RWPE2 (cell line): ENCODE measurements at regions not wholly inside any gene's neighbourhood (a gene's known extent, or its start where the extent isn't known, plus 50 kb on each side); places are given as distances from the start of the nearest gene placed in this dataset.

Experiments
- ATAC-seq: fragments of 200-7000 bp; cut with Tn5 transposase; 3 replicates; pipeline ENCODE4 v1.9.1; 2021; ENCODE audit warnings: low read depth
- DNase-seq: peaks from one replicate; pipeline ENCODE4 v3.0.0-alpha.2; 2020; ENCODE audit warnings: low spot score
- H3K27ac ChIP-seq: fragments of 450-650 bp; 2 replicates; pipeline ENCODE4 v1.5.1; 2017; ENCODE audit warnings: mild to moderate bottlenecking; ENCODE audit not compliant: poor library complexity, severe bottlenecking
- H3K27me3 ChIP-seq: fragments of 250-450 bp; sonication (Bioruptor Pico); 2 replicates; pipeline ENCODE4 v1.5.1; 2021; ENCODE audit warnings: mild to moderate bottlenecking, moderate library complexity; ENCODE audit not compliant: insufficient read depth, poor library complexity, severe bottlenecking
- H3K36me3 ChIP-seq: fragments of 250-450 bp; sonication (Bioruptor Pico); 2 replicates; pipeline ENCODE4 v1.5.1; 2020; ENCODE audit warnings: low read depth, mild to moderate bottlenecking, moderate library complexity
- H3K4me1 ChIP-seq: fragments of 250-450 bp; sonication (Bioruptor Pico); 2 replicates; pipeline ENCODE4 v1.5.1; 2021; ENCODE audit warnings: mild to moderate bottlenecking, moderate library complexity; ENCODE audit not compliant: insufficient read depth, poor library complexity, severe bottlenecking
- H3K4me3 ChIP-seq: fragments of 250-450 bp; sonication (Bioruptor Pico); 2 replicates; pipeline ENCODE4 v1.5.1; 2021; ENCODE audit warnings: mild to moderate bottlenecking, moderate library complexity; ENCODE audit not compliant: severe bottlenecking
- H3K9me3 ChIP-seq: fragments of 250-450 bp; sonication (Bioruptor Pico); 2 replicates; pipeline ENCODE4 v1.5.1; 2021; ENCODE audit warnings: mild to moderate bottlenecking, moderate library complexity; ENCODE audit not compliant: severe bottlenecking
- TF ChIP-seq, protein P1 (sequence below): fragments of 450-650 bp; IDR thresholded peaks from one replicate; pipeline ENCODE4 v1.5.1; 2017; ENCODE audit warnings: mild to moderate bottlenecking, moderate library complexity; ENCODE audit not compliant: poor library complexity, severe bottlenecking

DNA sequence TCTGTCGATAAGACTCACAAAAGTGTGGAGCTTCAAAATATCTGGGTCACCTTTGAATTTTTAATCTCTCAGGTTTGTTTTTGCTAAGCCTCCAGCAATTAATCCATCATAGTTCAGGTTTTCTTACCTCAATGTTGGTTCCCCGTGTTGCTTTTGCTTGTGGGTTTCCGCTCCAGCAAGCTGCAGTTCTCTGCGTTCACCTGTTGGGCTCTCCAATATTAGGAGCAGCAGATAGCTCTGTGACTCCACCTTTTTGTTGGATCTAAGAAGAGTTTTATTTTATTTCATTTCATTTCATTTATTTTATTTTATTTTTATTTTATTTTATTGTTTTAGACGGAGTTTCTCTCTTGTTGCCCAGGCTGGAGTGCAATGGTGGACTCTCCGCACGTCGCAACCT is 335.5 kb downstream of the COL11A1 start:
- H3K4me1 ChIP-seq, result no peaks in the 10 kb centered on the region
- no peaks in the 10 kb centered on the region for H3K36me3 ChIP-seq
- H3K27me3 ChIP-seq, result no peaks in the 10 kb centered on the region
- ATAC-seq (no peak), DNase-seq (no peak)
- no peaks in the 10 kb centered on the region for H3K9me3 ChIP-seq
- no peak overlapping the region for H3K4me3 ChIP-seq
- TF ChIP-seq, protein P1, sequence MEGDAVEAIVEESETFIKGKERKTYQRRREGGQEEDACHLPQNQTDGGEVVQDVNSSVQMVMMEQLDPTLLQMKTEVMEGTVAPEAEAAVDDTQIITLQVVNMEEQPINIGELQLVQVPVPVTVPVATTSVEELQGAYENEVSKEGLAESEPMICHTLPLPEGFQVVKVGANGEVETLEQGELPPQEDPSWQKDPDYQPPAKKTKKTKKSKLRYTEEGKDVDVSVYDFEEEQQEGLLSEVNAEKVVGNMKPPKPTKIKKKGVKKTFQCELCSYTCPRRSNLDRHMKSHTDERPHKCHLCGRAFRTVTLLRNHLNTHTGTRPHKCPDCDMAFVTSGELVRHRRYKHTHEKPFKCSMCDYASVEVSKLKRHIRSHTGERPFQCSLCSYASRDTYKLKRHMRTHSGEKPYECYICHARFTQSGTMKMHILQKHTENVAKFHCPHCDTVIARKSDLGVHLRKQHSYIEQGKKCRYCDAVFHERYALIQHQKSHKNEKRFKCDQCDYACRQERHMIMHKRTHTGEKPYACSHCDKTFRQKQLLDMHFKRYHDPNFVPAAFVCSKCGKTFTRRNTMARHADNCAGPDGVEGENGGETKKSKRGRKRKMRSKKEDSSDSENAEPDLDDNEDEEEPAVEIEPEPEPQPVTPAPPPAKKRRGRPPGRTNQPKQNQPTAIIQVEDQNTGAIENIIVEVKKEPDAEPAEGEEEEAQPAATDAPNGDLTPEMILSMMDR, result no peak
- H3K27ac ChIP-seq, result no peak overlapping the region

DNA sequence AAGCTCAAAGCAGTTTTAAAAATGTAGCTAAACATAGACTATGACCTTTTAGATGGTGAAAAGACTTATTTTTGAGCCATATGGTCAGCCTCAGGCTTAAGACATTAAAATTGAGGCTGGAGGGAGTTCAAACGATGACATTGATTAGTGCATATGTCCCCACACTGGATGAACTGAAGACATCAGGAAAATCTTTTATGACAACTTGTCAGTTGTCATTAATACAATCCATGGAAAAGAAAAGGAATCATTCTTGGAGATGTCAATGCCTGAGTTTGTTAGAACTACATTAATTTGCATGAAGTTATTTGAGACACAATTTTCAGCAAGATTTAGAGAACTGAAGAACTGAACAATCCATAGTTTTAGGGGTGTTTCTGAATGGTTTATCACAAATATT is 349.9 kb downstream of the COL11A1 start:
- Histone ChIP-seq H3K27ac (no peak overlapping the region), H3K4me1 (no peaks in the 10 kb centered on the region), H3K36me3 (no peaks in the 10 kb centered on the region), H3K9me3 (no peaks in the 10 kb centered on the region), H3K4me3 (no peak overlapping the region), H3K27me3 (no peaks in the 10 kb centered on the region)
- ATAC-seq, result no peak
- no peak for DNase-seq
- TF ChIP-seq, protein P1, result no peak

DNA sequence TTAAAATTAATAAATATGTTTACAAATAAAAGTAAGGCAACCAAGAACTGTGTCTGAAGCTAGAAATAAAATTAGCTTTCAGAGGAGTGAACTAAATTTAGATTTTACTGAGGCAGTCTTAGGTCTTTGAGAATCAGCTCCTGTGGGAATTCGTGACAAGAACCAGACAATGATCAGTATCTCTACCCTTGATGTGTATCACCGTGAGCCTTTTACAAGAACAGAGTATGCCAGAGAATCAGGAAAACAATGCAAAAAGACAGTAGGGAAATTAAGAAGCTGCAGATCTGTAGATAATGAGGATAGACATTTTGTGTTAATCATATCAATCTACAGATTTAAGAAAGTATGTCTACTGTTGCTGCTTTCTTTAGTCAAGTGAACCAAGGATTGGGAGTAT is 351.0 kb downstream of the COL11A1 start:
- Histone ChIP-seq H3K9me3 (no peaks in the 10 kb centered on the region), H3K27me3 (no peaks in the 10 kb centered on the region), H3K36me3 (no peaks in the 10 kb centered on the region), H3K4me1 (no peaks in the 10 kb centered on the region), H3K4me3 (no peak overlapping the region), H3K27ac (no peak overlapping the region)
- TF ChIP-seq, protein P1, result no peak
- DNase-seq (no peak), ATAC-seq (no peak)

DNA sequence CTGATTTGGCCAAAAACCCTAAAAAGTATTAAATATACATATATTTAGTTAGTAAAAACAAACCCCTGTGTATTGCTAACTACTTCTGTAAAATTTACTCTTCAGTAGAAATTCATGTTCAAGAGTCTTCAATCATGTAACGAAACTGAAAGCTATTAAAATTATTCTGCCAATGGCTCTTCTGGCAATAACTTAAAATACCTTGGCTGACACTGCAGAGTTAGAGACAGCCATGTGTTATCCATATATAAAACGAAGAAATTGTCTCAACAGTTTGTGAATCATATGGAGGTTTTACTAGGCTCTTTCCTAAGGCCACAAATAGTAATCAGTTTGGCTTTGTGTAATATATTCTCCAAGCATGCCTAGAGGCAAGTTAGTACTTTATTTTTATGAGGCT is 357.2 kb downstream of the COL11A1 start:
- Histone ChIP-seq H3K4me1 (no peaks in the 10 kb centered on the region), H3K4me3 (no peak overlapping the region), H3K27ac (no peak overlapping the region), H3K36me3 (no peaks in the 10 kb centered on the region), H3K27me3 (peaks cover 4% of the 10 kb centered on the region), H3K9me3 (no peaks in the 10 kb centered on the region)
- ATAC-seq (no peak), DNase-seq (no peak)
- TF ChIP-seq, protein P1, result no peak

DNA sequence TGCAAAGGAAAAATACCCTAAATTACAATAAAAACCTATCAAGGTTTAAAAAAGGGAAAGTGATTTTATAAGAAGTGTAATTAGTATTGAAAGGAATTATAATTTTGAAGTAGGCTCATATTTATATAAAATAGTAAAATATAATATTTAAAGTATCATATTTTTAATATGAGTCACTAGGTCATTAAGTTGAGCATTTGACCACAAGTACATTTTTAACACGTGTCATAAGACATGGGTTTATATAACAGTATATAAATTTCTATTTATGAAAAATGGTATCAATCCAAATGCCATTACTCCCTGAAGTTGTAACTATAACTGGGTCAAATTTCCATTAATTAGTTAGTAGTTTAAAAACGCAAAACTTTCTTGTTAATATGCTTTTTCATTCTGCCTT is 365.9 kb downstream of the COL11A1 start:
- peaks cover 7% of the 10 kb centered on the region for H3K4me1 ChIP-seq
- no peak overlapping the region for H3K4me3 ChIP-seq
- no peaks in the 10 kb centered on the region for H3K9me3 ChIP-seq
- no peak for DNase-seq
- TF ChIP-seq, protein P1, result no peak
- ATAC-seq, result no peak
- no peak overlapping the region for H3K27ac ChIP-seq
- no peaks in the 10 kb centered on the region for H3K27me3 ChIP-seq
- no peaks in the 10 kb centered on the region for H3K36me3 ChIP-seq
